ENCODE measurements at regions not wholly inside any gene's neighbourhood (a gene's known extent, or its start where the extent isn't known, plus 50 kb on each side); places are given as distances from the start of the nearest gene placed in this dataset.
A peak's percentile ranks its signal among the peaks of the same experiment; 100 is the strongest.
"Not testable (repeated sequence)": the region's sequence is repeated elsewhere in the genome, so short reads cannot be mapped to it uniquely, and the experiment has no call there.

- DNase-seq (ENCODE audit: low spot score), result no peak
These were observed 60.3 kb upstream of the ZNF81 start for GRCh38 chrX:47776292-47777006.

GRCh38 chrX:47772764-47773163 lies 63.9 kb upstream of the ZNF81 start:
- no peak for DNase-seq (ENCODE audit: low spot score)

GRCh38 chrX:47771473-47771872 lies 65.2 kb upstream of the ZNF81 start:
- no peak for DNase-seq (ENCODE audit: low spot score)

- not testable (repeated sequence) for DNase-seq (ENCODE audit: low spot score)
These were observed 73.9 kb upstream of the ZNF81 start for GRCh38 chrX:47762826-47763225.

GRCh38 chrX:47752685-47753084 lies 84.0 kb upstream of the ZNF81 start:
- DNase-seq (ENCODE audit: low spot score), result no peak

- DNase-seq (ENCODE audit: low spot score), result peak; percentile 3
These were observed 85.0 kb upstream of the ZNF81 start for GRCh38 chrX:47751670-47752069.

- DNase-seq (ENCODE audit: low spot score), result no peak
These were observed 87.3 kb upstream of the ZNF81 start for GRCh38 chrX:47749185-47749967.

GRCh38 chrX:47748576-47748975 lies 88.1 kb upstream of the ZNF81 start:
- DNase-seq (ENCODE audit: low spot score), result no peak

- DNase-seq (ENCODE audit: low spot score), result no peak
These were observed 87.5 kb upstream of the UXT start for GRCh38 chrX:47746446-47746845.

GRCh38 chrX:47745416-47745815 lies 86.4 kb upstream of the UXT start:
- no peak for DNase-seq (ENCODE audit: low spot score)

- DNase-seq (ENCODE audit: low spot score), result no peak
These were observed 84.5 kb upstream of the UXT start for GRCh38 chrX:47743504-47743903.

- DNase-seq (ENCODE audit: low spot score), result not testable (repeated sequence)
These were observed 79.9 kb upstream of the UXT start for GRCh38 chrX:47738870-47739269.

GRCh38 chrX:47723689-47724088 lies 64.7 kb upstream of the UXT start:
- DNase-seq (ENCODE audit: low spot score), result no peak

GRCh38 chrX:47723083-47723482 lies 64.1 kb upstream of the UXT start:
- DNase-seq (ENCODE audit: low spot score), result no peak

- no peak for DNase-seq (ENCODE audit: low spot score)
These were observed 63.3 kb upstream of the UXT start for GRCh38 chrX:47722260-47722659.

- not testable (repeated sequence) for DNase-seq (ENCODE audit: low spot score)
These were observed 56.1 kb upstream of the UXT start for GRCh38 chrX:47715078-47715477.

GRCh38 chrX:47712675-47713074 lies 53.7 kb upstream of the UXT start:
- not testable (repeated sequence) for DNase-seq (ENCODE audit: low spot score)

GRCh38 chrX:47710252-47710651 lies 51.3 kb upstream of the UXT start:
- DNase-seq (ENCODE audit: low spot score), result no peak

Measured in CD4-positive, alpha-beta T cell treated with Interleukin-6 at 100 ng/mL for 8 hours (primary cell).